Natural killer cell (primary cell): ENCODE measurements at regions not wholly inside any gene's neighbourhood (a gene's known extent, or its start where the extent isn't known, plus 50 kb on each side); places are given as distances from the start of the nearest gene placed in this dataset.
"Not testable (repeated sequence)": the region's sequence is repeated elsewhere in the genome, so short reads cannot be mapped to it uniquely, and the experiment has no call there.

Experiments
- ATAC-seq, 3 donors: fragments of 150-1000 bp in 2 of 3; fragments of 200-7000 bp in 1 of 3; cut with Tn5 transposase; 1 replicate in 1 of 3; 2 replicates in 2 of 3; pipeline ENCODE4 v1.10.0; 2021; ENCODE audit warnings: mild to moderate bottlenecking in 2 of 3, moderate library complexity in 2 of 3
- DNase-seq, 2 donors: peaks; one replicate each; pipeline versions ENCODE4 v3.0.0 to v3.0.0-alpha.2; 2013 to 2021; ENCODE audit warnings: mixed read lengths in 1 of 2
- H3K27ac ChIP-seq: one replicate; pipeline ENCODE4 v1.5.1; 2013; ENCODE audit warnings: mild to moderate bottlenecking, low read length
- H3K27me3 ChIP-seq: one replicate; pipeline ENCODE4 v1.6.1; 2013; ENCODE audit warnings: low read length; ENCODE audit not compliant: control insufficient read depth, insufficient read depth
- H3K36me3 ChIP-seq: one replicate; pipeline ENCODE4 v1.6.1; 2013; ENCODE audit warnings: low read length; ENCODE audit not compliant: control insufficient read depth, insufficient read depth
- H3K4me1 ChIP-seq: one replicate; pipeline ENCODE4 v1.6.1; 2013; ENCODE audit warnings: low read length; ENCODE audit not compliant: control insufficient read depth, insufficient read depth
- H3K4me3 ChIP-seq: one replicate; pipeline ENCODE4 v1.5.1; 2013; ENCODE audit warnings: low read length
- H3K9me3 ChIP-seq: one replicate; pipeline ENCODE4 v1.6.1; 2013; ENCODE audit warnings: low read length; ENCODE audit not compliant: control insufficient read depth, insufficient read depth
- H3K27ac Mint-ChIP-seq, 2 donors: one replicate each; pipeline ENCODE4 v1.8.0; 2022; ENCODE audit warnings: mild to moderate bottlenecking in 2 of 2, mixed read lengths in 2 of 2, moderate library complexity in 1 of 2
- H3K27me3 Mint-ChIP-seq, 2 donors: one replicate each; pipeline ENCODE4 v1.8.0; 2022; ENCODE audit warnings: low read depth in 2 of 2, mixed read lengths in 2 of 2
- H3K36me3 Mint-ChIP-seq: one replicate; pipeline ENCODE4 v1.8.0; 2022; ENCODE audit warnings: mixed read lengths
- H3K4me1 Mint-ChIP-seq, 2 donors: one replicate each; pipeline ENCODE4 v1.8.0; 2022; ENCODE audit warnings: mixed read lengths in 2 of 2
- H3K4me3 Mint-ChIP-seq: one replicate; pipeline ENCODE4 v1.8.0; 2022; ENCODE audit warnings: mild to moderate bottlenecking, moderate library complexity, mixed read lengths
- H3K9me3 Mint-ChIP-seq, 2 donors: one replicate each; pipeline ENCODE4 v1.8.0; 2022; ENCODE audit warnings: mixed read lengths in 2 of 2
- WGBS: methylation state at CpG from one replicate; pipeline ENCODE4 v1.1.7; 2013; ENCODE audit warnings: missing lambda C conversion rate; ENCODE audit not compliant: insufficient coverage; 5-methylcytosine and 5-hydroxymethylcytosine counted together
- intact Hi-C: fragments of 100-400 bp; cut with micrococcal nuclease; formaldehyde crosslinking; loops from one replicate; pipeline ENCODE4 v1.14.2; 2022
- TF ChIP-seq, protein P1 (sequence below): fragments of 200-600 bp; IDR thresholded peaks from one replicate; pipeline ENCODE4 v1.8.0; 2022; ENCODE audit warnings: antibody characterized with exemption

DNA sequence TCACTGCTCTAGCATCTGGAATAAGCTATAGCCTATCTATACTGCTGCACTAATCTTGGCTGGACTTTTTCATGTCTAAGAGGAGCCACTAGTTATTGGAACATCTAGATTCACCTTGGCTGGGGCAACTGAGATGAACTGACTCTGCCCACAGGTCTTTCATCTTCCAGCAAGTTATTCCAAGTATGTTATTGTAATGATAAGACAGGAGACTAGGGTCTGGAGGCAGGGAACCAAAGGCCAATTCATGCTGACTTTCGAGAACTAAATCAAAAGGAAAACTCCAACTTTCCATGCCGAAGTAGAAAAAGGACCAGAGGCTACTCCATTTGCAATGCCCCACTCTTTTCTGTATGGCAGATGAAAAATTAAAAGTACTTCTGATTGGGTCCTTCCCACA, 1243.0 kb upstream of the RAG2 start:
- Mint-ChIP-seq H3K27me3 (no peaks in the 10 kb centered on the region), H3K36me3 (no peaks in the 10 kb centered on the region), H3K9me3 (no peaks in the 10 kb centered on the region), H3K27ac (no peak overlapping the region), H3K4me3 (no peak overlapping the region), H3K4me1 (no peaks in the 10 kb centered on the region)
- Histone ChIP-seq H3K27me3 (no peaks in the 10 kb centered on the region), H3K9me3 (no peaks in the 10 kb centered on the region), H3K27ac (no peak overlapping the region), H3K4me1 (no peaks in the 10 kb centered on the region), H3K36me3 (no peaks in the 10 kb centered on the region), H3K4me3 (no peak overlapping the region)
- intact Hi-C loops = no loop called here
- DNase-seq (no peak), ATAC-seq (no peak)
- WGBS = 91% methylated on average over 2 of the region's 2 CpGs
- TF ChIP-seq, protein P1, sequence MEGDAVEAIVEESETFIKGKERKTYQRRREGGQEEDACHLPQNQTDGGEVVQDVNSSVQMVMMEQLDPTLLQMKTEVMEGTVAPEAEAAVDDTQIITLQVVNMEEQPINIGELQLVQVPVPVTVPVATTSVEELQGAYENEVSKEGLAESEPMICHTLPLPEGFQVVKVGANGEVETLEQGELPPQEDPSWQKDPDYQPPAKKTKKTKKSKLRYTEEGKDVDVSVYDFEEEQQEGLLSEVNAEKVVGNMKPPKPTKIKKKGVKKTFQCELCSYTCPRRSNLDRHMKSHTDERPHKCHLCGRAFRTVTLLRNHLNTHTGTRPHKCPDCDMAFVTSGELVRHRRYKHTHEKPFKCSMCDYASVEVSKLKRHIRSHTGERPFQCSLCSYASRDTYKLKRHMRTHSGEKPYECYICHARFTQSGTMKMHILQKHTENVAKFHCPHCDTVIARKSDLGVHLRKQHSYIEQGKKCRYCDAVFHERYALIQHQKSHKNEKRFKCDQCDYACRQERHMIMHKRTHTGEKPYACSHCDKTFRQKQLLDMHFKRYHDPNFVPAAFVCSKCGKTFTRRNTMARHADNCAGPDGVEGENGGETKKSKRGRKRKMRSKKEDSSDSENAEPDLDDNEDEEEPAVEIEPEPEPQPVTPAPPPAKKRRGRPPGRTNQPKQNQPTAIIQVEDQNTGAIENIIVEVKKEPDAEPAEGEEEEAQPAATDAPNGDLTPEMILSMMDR = no peak

DNA sequence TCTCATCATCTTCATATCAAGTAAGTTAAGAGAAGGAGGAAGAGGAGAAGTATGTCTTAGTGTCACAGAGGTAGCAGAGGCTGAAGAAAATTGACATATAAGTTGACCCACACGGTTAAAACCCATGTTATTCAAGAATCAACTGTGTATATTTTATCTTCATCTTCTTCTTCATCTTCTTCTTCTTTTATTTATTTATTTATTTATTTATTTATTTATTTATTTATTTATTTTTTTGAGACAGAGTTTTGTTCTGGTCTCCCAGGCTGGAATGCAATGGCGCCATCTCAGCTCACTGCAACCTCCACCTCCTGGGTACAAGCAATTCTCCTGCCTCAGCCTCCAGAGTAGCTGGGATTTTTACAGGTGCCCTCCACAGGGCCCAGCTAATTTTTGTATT, 1242.3 kb upstream of the RAG2 start:
- H3K9me3 Mint-ChIP-seq, H3K36me3 ChIP-seq, intact Hi-C loops, H3K4me1 Mint-ChIP-seq, H3K27ac ChIP-seq, H3K4me3 Mint-ChIP-seq, H3K27me3 Mint-ChIP-seq, DNase-seq, H3K9me3 ChIP-seq, H3K4me1 ChIP-seq, ATAC-seq, H3K27ac Mint-ChIP-seq, H3K27me3 ChIP-seq, H3K4me3 ChIP-seq, H3K36me3 Mint-ChIP-seq: not testable (repeated sequence)
- WGBS = 100% methylated on average over 1 of the region's 2 CpGs

DNA sequence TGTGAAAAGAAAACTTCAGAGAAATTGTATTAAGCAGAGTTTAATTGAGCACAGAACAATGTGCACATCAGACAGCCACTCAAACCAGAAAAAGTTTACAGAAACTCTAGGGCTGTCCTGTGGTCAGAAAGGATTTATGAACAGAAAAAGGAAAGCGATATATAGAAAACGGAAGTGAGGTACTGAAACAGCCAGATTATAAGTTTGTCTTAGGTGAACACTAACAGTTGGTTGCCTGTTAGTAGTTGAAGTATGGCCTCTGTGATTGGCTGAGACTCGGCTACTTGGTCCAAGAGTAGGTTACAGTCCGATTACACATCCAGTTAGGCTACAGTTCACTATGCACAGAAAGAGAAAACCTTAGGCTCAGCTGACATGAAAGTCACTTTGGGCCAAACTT, 1232.5 kb upstream of the RAG2 start:
- Mint-ChIP-seq H3K27ac (peak overlapping the region in 1 of 2 donors; percentile 26), H3K36me3 (no peaks in the 10 kb centered on the region), H3K27me3 (no peaks in the 10 kb centered on the region), H3K4me3 (no peak overlapping the region), H3K9me3 (peaks cover 0 to 3% of the 10 kb centered on the region in 2 donors), H3K4me1 (peaks cover 0 to 5% of the 10 kb centered on the region in 2 donors)
- intact Hi-C loops = no loop called here
- Histone ChIP-seq H3K36me3 (no peaks in the 10 kb centered on the region), H3K27ac (no peak overlapping the region), H3K4me1 (no peaks in the 10 kb centered on the region), H3K9me3 (no peaks in the 10 kb centered on the region), H3K27me3 (no peaks in the 10 kb centered on the region), H3K4me3 (no peak overlapping the region)
- ATAC-seq (peak in 1 of 3 donors; percentile 30), DNase-seq (no peak)
- WGBS = 55% methylated on average over 4 of the region's 4 CpGs
- TF ChIP-seq, protein P1 = no peak

DNA sequence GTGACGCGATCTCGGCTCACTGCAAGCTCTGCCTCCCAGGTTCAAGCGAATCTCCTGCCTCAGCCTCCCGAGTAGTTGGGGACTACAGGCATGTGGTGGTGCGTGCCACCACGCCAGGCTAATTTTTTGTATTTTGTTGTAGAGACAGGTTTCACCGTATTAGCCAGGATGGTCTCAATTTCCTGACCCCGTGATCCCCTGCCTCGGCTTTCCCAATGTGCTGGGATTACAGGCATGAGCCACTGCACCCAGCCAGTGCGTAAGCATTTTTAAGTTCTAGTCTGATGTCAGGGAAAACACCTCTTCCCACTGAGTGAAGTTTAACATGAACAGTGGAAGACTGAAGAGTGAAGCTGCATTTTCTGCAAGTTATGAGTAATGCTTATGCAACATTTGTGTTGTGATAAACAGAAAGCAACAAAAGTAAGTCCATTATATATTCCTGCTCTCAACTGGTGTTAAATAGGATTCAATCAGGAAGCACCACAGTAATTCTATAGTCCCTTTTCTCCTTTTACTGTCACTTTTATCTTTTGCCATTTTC, 1219.8 kb upstream of the RAG2 start:
- H3K4me3 Mint-ChIP-seq = no peak overlapping the region
- no peaks in the 10 kb centered on the region for H3K9me3 Mint-ChIP-seq
- TF ChIP-seq, protein P1 = no peak
- no peaks in the 10 kb centered on the region for H3K27me3 ChIP-seq
- WGBS = 93% methylated on average over 11 of the region's 11 CpGs
- H3K36me3 Mint-ChIP-seq = peaks cover 4% of the 10 kb centered on the region
- no peak for DNase-seq
- H3K27ac ChIP-seq = no peak overlapping the region
- H3K27ac Mint-ChIP-seq = no peak overlapping the region
- no peak for ATAC-seq
- no peaks in the 10 kb centered on the region for H3K4me1 ChIP-seq
- H3K9me3 ChIP-seq = no peaks in the 10 kb centered on the region
- intact Hi-C loops = no loop called here
- no peaks in the 10 kb centered on the region for H3K27me3 Mint-ChIP-seq
- H3K4me3 ChIP-seq = no peak overlapping the region
- H3K4me1 Mint-ChIP-seq = no peaks in the 10 kb centered on the region
- H3K36me3 ChIP-seq = no peaks in the 10 kb centered on the region
